HG02884 (cell line): ENCODE measurements at regions not wholly inside any gene's neighbourhood (a gene's known extent, or its start where the extent isn't known, plus 50 kb on each side); places are given as distances from the start of the nearest gene placed in this dataset.

ENCODE experiments used
- ATAC-seq: cut with Tn5 transposase; IDR thresholded peaks from one replicate; pipeline ENCODE4 v1.9.1; 2021; ENCODE audit warnings: mild to moderate bottlenecking, moderate library complexity; ENCODE audit not compliant: unreplicated experiment

GRCh38 chr15:69574506-69574905 is 121.9 kb downstream of the RPLP1 start:
- ATAC-seq: no peak

GRCh38 chr15:69575387-69575786 is 122.8 kb downstream of the RPLP1 start:
- ATAC-seq: no peak

GRCh38 chr15:69576035-69576526 is 123.5 kb downstream of the RPLP1 start:
- ATAC-seq: no peak

GRCh38 chr15:69576948-69577351 is 124.3 kb downstream of the RPLP1 start:
- ATAC-seq: no peak

DNA sequence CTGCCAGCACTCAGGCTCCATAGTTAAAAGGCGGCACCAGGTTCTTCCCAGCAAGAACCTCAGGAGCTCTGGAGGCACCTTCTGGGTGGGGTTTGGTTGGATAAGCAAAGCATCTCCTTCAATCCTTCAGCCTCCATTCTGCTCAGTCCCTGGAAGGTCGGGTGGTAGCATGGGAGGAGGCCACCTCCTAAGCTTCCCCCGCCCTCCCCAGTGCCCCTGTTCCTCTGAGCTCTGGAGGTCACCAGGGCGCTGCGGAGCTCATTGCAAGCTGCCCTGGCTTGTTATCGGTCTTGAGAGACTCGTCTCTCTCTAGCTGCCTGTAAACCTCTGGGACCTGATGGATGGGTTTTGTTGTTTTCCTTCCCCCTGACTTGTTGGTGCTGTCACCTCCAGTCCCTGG is 124.8 kb downstream of the RPLP1 start:
- ATAC-seq: no peak

DNA sequence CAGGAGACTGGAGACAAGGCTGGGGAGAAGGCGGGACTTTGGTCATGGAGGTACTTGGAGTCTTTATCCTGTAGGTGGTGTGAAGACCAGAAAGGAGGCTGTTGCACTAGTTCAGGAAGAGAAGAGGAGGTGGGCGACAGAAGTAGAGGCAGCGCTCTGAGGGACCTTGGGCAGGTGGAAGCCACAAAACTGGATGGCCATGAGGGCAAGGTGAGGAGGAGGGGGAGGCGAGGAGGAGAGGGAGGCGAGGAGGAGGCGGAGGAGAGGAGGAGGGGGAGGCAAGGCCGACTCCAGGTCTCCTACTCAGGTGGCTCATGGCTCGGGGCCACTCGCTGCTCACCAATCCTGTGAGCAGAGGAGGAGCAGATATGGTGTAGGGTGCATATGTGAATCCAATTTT is 125.6 kb downstream of the RPLP1 start:
- ATAC-seq: no peak

- no peak for ATAC-seq
Measured at GRCh38 chr15:69578787-69579583, 126.4 kb downstream of the RPLP1 start.

GRCh38 chr15:69579950-69580618 is 127.5 kb downstream of the RPLP1 start:
- no peak for ATAC-seq

- ATAC-seq: no peak
Measured at GRCh38 chr15:69583626-69584025, 131.0 kb downstream of the RPLP1 start.

- no peak for ATAC-seq
Measured at GRCh38 chr15:69585937-69586336, 133.3 kb downstream of the RPLP1 start.

DNA sequence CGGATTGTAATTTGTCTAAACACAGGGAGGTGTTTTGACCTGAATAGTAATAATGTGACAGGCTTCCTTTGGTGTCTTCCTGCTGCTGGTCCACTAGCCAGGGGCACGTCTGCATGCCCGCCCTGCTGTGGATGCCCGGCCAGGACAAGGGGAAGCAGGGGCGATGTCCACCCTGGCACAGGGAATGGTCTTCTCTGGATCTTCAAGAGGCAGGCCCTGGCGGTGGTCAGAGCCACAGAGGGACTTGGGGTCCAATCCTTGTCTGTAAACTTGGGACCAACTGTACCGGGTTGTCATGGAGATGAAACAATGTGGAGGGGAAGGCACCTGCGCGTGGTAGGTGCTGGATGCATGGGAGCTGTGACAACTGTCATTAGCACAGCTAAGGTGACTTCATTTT is 134.1 kb downstream of the RPLP1 start:
- no peak for ATAC-seq

- ATAC-seq: no peak
Measured at GRCh38 chr15:69587723-69588426, 135.3 kb downstream of the RPLP1 start.

DNA sequence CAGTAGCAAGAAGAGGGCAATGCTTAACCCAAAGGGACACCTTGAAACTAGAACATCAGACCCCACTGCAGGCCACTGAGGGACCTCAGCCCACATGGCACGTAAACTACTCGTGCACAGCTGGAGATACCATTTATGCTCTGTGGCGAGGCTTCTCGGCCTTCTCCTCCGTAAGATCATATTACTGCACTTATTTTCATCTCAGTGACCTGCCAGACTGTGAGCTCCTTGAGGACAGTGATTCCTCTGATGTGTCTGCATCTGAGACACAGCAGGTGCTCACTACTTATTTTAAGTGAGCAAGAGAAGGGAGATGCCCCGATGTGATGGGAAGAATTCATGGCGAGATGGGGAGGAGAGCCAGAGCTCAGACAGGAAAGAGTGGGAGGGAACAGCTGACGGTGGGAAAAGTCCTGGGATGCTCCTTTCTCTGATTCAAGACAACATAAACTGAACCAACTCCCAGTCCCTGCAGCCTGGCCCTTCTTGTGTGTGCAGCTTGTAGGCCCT is 137.6 kb downstream of the RPLP1 start:
- ATAC-seq: no peak

GRCh38 chr15:69590932-69591524 is 138.4 kb downstream of the RPLP1 start:
- no peak for ATAC-seq

DNA sequence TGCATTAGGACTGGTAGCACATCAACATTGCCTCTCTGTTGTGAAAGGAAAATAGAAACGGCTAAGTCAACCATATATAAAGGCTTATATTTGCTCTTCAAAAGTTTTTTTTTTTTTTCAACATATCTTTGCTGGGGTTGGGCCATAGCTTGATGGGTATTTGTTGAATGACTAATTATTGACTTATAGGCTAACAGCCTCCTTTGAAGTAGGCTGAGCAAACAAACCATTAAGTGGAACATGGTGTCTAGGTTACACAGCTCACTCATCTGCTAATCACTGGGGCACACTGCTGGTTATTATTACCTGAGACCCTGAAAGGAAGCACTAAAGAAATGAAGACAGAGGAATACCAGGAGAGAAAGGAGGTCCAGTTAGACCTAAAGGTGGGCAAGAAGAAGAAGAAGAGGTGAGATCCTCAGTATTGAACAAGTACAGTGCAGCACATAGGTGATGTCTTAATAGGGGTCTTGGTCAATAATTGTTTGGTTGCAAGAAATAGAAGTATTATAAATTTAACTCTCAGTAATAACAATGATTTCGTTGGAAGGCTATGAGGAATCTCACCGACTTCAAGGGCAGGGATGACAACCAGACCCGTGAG is 139.4 kb downstream of the RPLP1 start:
- ATAC-seq: no peak

GRCh38 chr15:69592954-69593353 is 140.3 kb downstream of the RPLP1 start:
- no peak for ATAC-seq

- no peak for ATAC-seq
Measured at GRCh38 chr15:69593488-69593887, 140.9 kb downstream of the RPLP1 start.

DNA sequence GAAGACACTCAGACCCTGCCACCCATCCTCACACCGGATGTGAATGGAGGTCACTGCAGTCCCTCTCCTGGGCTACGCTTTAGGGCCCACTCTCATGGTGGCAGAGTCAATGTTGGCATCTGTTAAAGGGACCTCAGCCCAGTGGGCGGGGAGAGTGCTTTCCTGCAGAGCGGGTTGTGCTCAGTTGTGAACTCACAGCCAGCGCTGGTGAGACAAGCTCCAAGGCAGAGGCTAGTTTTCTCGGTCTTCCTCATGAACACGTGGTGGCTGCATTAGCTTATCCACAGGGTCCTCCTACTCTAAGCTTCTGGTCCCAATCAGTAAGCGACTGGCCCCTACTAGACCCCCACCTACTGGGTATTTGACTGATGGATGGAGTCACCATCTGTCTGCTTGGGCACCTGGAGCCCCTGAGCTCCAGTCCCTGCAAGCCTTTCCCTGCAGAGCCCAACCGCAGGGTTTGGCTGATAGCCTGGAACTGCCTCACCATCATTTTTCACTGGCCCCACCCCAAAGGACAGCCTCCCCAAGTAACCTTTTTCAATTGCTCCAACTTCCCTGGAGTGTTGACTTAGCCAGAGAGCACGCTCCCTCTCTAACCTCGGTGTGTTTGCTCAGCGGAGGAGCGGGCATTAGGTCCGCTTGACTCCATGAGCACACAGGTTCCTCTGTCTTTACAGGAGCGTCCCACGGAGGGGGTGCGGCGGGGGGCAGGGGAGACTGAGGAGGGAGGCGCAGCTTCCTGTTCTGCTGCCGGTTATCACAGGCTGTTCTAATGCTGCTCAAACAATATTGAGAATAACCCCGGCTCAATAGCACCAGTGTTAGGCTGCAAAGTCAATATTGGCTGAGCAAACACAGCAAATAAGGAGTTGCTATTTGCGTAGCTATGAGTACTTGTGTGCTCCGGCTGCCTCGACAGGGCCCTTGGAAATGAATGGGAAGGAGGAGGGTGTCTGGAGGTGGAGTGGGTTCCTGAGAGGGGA is 141.7 kb downstream of the RPLP1 start:
- ATAC-seq: no peak

DNA sequence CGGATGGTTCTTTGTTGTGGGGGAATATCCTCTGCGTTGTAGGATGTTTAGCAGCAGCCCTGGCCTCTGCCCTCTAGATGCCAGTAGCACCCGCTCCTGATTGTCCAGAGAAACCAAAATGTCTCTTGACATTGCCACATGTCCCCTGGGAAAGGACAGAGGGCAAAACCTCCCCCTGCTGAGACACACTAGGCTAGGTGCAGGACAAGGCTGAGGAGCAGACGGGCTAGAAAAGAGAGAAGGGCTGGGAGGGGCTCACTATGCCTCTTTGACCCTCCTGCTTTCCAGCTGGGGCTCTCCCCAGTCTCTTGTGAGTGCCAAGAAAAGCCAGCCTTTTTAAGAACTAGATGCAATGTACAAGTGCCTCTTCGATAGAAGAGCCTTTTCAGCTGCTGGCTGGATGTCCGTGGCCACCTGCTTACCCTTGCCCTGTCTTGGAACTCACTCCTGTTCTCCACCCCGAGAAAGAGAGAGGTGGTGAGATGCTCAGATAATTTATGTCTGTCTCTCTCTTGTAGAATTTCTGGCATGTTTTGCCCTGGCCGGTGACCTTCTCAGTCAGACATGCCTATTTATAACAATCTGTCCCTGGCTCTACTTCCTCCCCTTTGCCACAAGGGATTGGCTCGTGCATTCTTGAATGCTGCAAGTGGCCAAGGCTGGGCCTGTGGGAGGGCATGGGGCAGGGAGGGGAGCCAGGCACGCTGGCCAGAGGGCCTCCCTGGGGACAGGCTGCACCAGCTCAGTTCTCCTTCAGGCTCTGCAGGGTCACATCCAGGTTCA is 142.6 kb downstream of the RPLP1 start:
- ATAC-seq: no peak
